ENCODE measurements at regions not wholly inside any gene's neighbourhood (a gene's known extent, or its start where the extent isn't known, plus 50 kb on each side); places are given as distances from the start of the nearest gene placed in this dataset.

- no peak for TF ChIP-seq TAF1 (IDR thresholded peaks at IDR 0.05; ENCODE audit: low read depth, low read length)
- no peak for TF ChIP-seq POLR2AphosphoS5 (IDR thresholded peaks at IDR 0.05; ENCODE audit: low read depth, low read length)
- no peak for TF ChIP-seq POLR2A (IDR thresholded peaks at IDR 0.05; ENCODE audit: low read depth, low read length)
- TF ChIP-seq SPI1 (IDR thresholded peaks at IDR 0.05; ENCODE audit: low read depth, low read length): no peak
Observed at GRCh38 chr2:173653432-173653805, 298.7 kb downstream of the CDCA7 start.

All from GM12891 (cell line).